Right lobe of liver (tissue), 4 donors: ENCODE measurements at regions not wholly inside any gene's neighbourhood (a gene's known extent, or its start where the extent isn't known, plus 50 kb on each side); places are given as distances from the start of the nearest gene placed in this dataset.

Experiments used
- CTCF ChIP-seq, 4 donors: fragments of 200-600 bp in 3 of 4; fragments of 450-650 bp in 1 of 4; IDR thresholded peaks; one replicate each; pipeline versions ENCODE4 v1.5.1 to v1.8.0; 2016 to 2022; ENCODE audit warnings: antibody characterized with exemption in 4 of 4, mild to moderate bottlenecking in 2 of 4
- POLR2A ChIP-seq: fragments of 450-650 bp; IDR thresholded peaks from one replicate; pipeline ENCODE4 v1.6.1; 2017; ENCODE audit warnings: antibody characterized with exemption, mild to moderate bottlenecking
- donor health status: DM: no; HTN: no; CAD: no.
- donor health status: DM: no; HTN: no; CAD: no.
- donor health status: DM: no; HTN: yes; CAD: no.

GRCh38 chr3:154616298-154616697 lies 186.3 kb upstream of the GPR149 start:
- TF ChIP-seq POLR2A = no peak
- TF ChIP-seq CTCF (IDR thresholded peaks at IDR 0.05) = no peak
